SK-N-SH treated with all-trans-retinoic acid at 6 μM for 48 hours (cell line): ENCODE measurements at regions not wholly inside any gene's neighbourhood (a gene's known extent, or its start where the extent isn't known, plus 50 kb on each side); places are given as distances from the start of the nearest gene placed in this dataset.

Experiments
- ATAC-seq: fragments of 200-7000 bp; cut with Tn5 transposase; 3 replicates; pipeline ENCODE4 v1.9.1; 2020; ENCODE audit warnings: mild to moderate bottlenecking, moderate library complexity
- ARNTL ChIP-seq: fragments of 450-650 bp; formaldehyde crosslinking; IDR thresholded peaks from 2 replicates; pipeline ENCODE4 v1.5.0; 2020; ENCODE audit warnings: low read depth, mild to moderate bottlenecking, moderate library complexity, borderline replicate concordance
- BACH2 ChIP-seq: fragments of 250-450 bp; sonication (Bioruptor Pico); IDR thresholded peaks from 2 replicates; pipeline ENCODE4 v1.9.0; 2021; ENCODE audit warnings: mild to moderate bottlenecking, borderline replicate concordance
- CSDC2 ChIP-seq: fragments of 250-450 bp; sonication (Bioruptor Pico); IDR thresholded peaks from 2 replicates; pipeline ENCODE4 v1.5.0; 2020; ENCODE audit warnings: mild to moderate bottlenecking, moderate library complexity
- ESRRG ChIP-seq: fragments of 250-450 bp; sonication (Bioruptor Pico); IDR thresholded peaks from 2 replicates; pipeline ENCODE4 v1.6.1; 2021; ENCODE audit warnings: mild to moderate bottlenecking
- ISL1 ChIP-seq: fragments of 250-450 bp; sonication (Bioruptor Pico); IDR thresholded peaks from 2 replicates; pipeline ENCODE4 v2.1.2; 2022; ENCODE audit warnings: mild to moderate bottlenecking, moderate library complexity
- OSR1 ChIP-seq: fragments of 250-450 bp; sonication (Bioruptor Pico); IDR thresholded peaks from 2 replicates; pipeline ENCODE4 v1.8.0; 2022; ENCODE audit warnings: moderate library complexity, mild to moderate bottlenecking, inconsistent platforms
- PPARA ChIP-seq: fragments of 250-450 bp; sonication (Bioruptor Pico); IDR thresholded peaks from 2 replicates; pipeline ENCODE4 v1.5.0; 2020; ENCODE audit warnings: mild to moderate bottlenecking, borderline replicate concordance
- RARB ChIP-seq: fragments of 250-450 bp; sonication (Bioruptor Pico); IDR thresholded peaks from 2 replicates; pipeline ENCODE4 v1.8.0; 2021; ENCODE audit warnings: mild to moderate bottlenecking, moderate library complexity
- SNAI2 ChIP-seq: fragments of 250-450 bp; sonication (Bioruptor Pico); IDR thresholded peaks from 2 replicates; pipeline ENCODE4 v1.5.0; 2020; ENCODE audit warnings: mild to moderate bottlenecking, moderate library complexity
- TCF4 ChIP-seq: fragments of 250-450 bp; sonication (Bioruptor Pico); IDR thresholded peaks from 2 replicates; pipeline ENCODE4 v1.8.0; 2021; ENCODE audit warnings: mild to moderate bottlenecking, moderate library complexity, borderline replicate concordance
- TOX ChIP-seq: fragments of 250-450 bp; sonication (Bioruptor Pico); IDR thresholded peaks from 2 replicates; pipeline ENCODE4 v1.8.0; 2021; ENCODE audit warnings: mild to moderate bottlenecking, moderate library complexity, borderline replicate concordance
- ZC3H10 ChIP-seq: fragments of 250-450 bp; sonication (Bioruptor Pico); IDR thresholded peaks from 2 replicates; pipeline ENCODE4 v1.5.1; 2021; ENCODE audit warnings: mild to moderate bottlenecking, moderate library complexity
- ZFP3 ChIP-seq: fragments of 250-450 bp; sonication (Bioruptor Pico); IDR thresholded peaks from 2 replicates; pipeline ENCODE4 v1.5.0; 2020; ENCODE audit warnings: mild to moderate bottlenecking, moderate library complexity
- ZFP30 ChIP-seq: fragments of 450-650 bp; formaldehyde crosslinking; IDR thresholded peaks from 2 replicates; pipeline ENCODE4 v1.5.0; 2022; ENCODE audit warnings: mild to moderate bottlenecking, moderate library complexity
- ZNF565 ChIP-seq: fragments of 450-650 bp; formaldehyde crosslinking; conservative IDR thresholded peaks from 2 replicates; pipeline ENCODE4 v1.5.0; 2020; ENCODE audit warnings: low read depth, mild to moderate bottlenecking, moderate library complexity
- ZNF70 ChIP-seq: fragments of 450-650 bp; formaldehyde crosslinking; IDR thresholded peaks from 2 replicates; pipeline ENCODE4 v1.5.0; 2020; ENCODE audit warnings: mild to moderate bottlenecking, moderate library complexity
- ZNF8 ChIP-seq: fragments of 450-650 bp; formaldehyde crosslinking; IDR thresholded peaks from 2 replicates; pipeline ENCODE4 v1.5.0; 2020; ENCODE audit warnings: mild to moderate bottlenecking, moderate library complexity
- TF ChIP-seq, protein P1 (sequence below): fragments of 250-450 bp; sonication (Bioruptor Pico); IDR thresholded peaks from 2 replicates; pipeline ENCODE4 v1.5.1; 2021; ENCODE audit warnings: mild to moderate bottlenecking, moderate library complexity
- TF ChIP-seq, protein P2 (sequence below): fragments of 250-450 bp; sonication (Bioruptor Pico); IDR thresholded peaks from 2 replicates; pipeline ENCODE4 v1.5.1; 2020; ENCODE audit warnings: low read depth, mild to moderate bottlenecking, moderate library complexity
- TF ChIP-seq, protein P3 (sequence below): fragments of 250-450 bp; sonication (Bioruptor Pico); IDR thresholded peaks from 2 replicates; pipeline ENCODE4 v1.8.0; 2021; ENCODE audit warnings: low read depth, mild to moderate bottlenecking, moderate library complexity, borderline replicate concordance
- TF ChIP-seq, protein P4 (sequence below): fragments of 250-450 bp; sonication (Bioruptor Pico); IDR thresholded peaks from 2 replicates; pipeline ENCODE4 v1.8.0; 2020; ENCODE audit warnings: mild to moderate bottlenecking, moderate library complexity, borderline replicate concordance

DNA sequence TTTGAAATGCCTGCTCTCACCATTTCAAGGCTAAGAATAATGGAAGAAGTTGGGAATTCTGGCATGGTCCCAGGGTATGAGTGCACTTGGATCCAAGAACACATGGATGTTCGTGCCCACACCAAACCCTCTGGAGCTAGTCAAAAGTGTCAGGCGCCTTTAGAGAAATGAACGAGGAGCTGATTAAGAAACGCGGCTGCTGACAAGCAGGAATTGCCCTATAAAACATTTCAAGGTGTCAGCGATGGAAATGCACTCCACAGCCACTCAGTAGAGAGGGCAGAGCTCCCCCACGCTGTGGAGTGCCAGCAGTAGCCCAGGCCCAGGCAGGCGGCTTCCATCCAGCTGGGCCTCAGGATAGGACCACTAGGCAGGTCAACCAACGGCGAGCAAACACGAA, 213.7 kb downstream of the TTC32 start:
- ATAC-seq, result no peak
- TF ChIP-seq, protein P1, sequence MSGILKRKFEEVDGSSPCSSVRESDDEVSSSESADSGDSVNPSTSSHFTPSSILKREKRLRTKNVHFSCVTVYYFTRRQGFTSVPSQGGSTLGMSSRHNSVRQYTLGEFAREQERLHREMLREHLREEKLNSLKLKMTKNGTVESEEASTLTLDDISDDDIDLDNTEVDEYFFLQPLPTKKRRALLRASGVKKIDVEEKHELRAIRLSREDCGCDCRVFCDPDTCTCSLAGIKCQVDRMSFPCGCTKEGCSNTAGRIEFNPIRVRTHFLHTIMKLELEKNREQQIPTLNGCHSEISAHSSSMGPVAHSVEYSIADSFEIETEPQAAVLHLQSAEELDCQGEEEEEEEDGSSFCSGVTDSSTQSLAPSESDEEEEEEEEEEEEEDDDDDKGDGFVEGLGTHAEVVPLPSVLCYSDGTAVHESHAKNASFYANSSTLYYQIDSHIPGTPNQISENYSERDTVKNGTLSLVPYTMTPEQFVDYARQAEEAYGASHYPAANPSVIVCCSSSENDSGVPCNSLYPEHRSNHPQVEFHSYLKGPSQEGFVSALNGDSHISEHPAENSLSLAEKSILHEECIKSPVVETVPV (CRISPR knock-in tag), result no peak

DNA sequence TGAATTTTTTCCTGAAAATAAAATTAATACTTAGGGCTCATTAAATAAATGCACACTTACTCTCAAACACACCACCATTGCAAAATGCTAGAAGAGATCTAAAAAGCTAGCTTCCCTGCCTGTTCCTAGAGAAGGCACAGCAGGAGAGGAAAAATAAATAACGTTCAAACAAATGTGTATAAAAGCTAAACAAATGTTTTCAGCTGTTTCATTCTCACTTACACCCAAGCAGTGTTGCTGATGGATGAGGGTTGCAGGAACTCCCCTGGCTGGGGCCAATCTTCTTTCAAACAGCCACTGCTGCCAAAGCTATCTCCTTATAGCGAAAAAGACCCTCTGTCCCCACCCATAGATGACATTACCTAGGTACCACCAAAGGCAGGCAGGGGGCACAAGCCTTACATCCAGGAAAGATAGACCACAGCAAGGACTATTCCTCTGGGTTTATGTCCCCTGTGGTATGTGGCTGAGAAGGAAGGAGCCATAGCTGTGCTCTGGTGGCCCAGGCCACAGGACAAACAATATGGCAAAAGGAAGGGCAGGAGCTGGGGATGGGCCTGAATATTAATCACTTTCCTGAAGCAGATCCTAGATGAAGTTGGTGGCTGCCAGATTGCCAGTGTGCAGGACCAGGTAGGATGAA, 214.6 kb downstream of the TTC32 start:
- TF ChIP-seq, protein P1 (CRISPR knock-in tag), result no peak
- TF ChIP-seq ZNF8 (no peak), TCF4 (CRISPR knock-in tag) (no peak), ZNF70 (CRISPR knock-in tag) (no peak), ISL1 (CRISPR knock-in tag) (no peak), OSR1 (no peak), BACH2 (CRISPR knock-in tag) (no peak), ZC3H10 (no peak), RARB (CRISPR knock-in tag) (no peak), ZFP30 (CRISPR knock-in tag) (no peak), SNAI2 (CRISPR knock-in tag) (no peak), PPARA (CRISPR knock-in tag) (no peak), ESRRG (no peak), ZNF565 (CRISPR knock-in tag) (no peak), CSDC2 (CRISPR knock-in tag) (no peak), ZFP3 (CRISPR knock-in tag) (no peak)
- TF ChIP-seq, protein P2, sequence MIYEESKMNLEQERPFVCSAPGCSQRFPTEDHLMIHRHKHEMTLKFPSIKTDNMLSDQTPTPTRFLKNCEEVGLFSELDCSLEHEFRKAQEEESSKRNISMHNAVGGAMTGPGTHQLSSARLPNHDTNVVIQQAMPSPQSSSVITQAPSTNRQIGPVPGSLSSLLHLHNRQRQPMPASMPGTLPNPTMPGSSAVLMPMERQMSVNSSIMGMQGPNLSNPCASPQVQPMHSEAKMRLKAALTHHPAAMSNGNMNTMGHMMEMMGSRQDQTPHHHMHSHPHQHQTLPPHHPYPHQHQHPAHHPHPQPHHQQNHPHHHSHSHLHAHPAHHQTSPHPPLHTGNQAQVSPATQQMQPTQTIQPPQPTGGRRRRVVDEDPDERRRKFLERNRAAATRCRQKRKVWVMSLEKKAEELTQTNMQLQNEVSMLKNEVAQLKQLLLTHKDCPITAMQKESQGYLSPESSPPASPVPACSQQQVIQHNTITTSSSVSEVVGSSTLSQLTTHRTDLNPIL, result no peak
- TF ChIP-seq, protein P3, sequence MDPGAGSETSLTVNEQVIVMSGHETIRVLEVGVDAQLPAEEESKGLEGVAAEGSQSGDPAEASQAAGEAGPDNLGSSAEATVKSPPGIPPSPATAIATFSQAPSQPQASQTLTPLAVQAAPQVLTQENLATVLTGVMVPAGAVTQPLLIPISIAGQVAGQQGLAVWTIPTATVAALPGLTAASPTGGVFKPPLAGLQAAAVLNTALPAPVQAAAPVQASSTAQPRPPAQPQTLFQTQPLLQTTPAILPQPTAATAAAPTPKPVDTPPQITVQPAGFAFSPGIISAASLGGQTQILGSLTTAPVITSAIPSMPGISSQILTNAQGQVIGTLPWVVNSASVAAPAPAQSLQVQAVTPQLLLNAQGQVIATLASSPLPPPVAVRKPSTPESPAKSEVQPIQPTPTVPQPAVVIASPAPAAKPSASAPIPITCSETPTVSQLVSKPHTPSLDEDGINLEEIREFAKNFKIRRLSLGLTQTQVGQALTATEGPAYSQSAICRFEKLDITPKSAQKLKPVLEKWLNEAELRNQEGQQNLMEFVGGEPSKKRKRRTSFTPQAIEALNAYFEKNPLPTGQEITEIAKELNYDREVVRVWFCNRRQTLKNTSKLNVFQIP (CRISPR knock-in tag), result no peak
- TF ChIP-seq, protein P4, sequence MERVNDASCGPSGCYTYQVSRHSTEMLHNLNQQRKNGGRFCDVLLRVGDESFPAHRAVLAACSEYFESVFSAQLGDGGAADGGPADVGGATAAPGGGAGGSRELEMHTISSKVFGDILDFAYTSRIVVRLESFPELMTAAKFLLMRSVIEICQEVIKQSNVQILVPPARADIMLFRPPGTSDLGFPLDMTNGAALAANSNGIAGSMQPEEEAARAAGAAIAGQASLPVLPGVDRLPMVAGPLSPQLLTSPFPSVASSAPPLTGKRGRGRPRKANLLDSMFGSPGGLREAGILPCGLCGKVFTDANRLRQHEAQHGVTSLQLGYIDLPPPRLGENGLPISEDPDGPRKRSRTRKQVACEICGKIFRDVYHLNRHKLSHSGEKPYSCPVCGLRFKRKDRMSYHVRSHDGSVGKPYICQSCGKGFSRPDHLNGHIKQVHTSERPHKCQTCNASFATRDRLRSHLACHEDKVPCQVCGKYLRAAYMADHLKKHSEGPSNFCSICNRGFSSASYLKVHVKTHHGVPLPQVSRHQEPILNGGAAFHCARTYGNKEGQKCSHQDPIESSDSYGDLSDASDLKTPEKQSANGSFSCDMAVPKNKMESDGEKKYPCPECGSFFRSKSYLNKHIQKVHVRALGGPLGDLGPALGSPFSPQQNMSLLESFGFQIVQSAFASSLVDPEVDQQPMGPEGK (CRISPR knock-in tag), result no peak

DNA sequence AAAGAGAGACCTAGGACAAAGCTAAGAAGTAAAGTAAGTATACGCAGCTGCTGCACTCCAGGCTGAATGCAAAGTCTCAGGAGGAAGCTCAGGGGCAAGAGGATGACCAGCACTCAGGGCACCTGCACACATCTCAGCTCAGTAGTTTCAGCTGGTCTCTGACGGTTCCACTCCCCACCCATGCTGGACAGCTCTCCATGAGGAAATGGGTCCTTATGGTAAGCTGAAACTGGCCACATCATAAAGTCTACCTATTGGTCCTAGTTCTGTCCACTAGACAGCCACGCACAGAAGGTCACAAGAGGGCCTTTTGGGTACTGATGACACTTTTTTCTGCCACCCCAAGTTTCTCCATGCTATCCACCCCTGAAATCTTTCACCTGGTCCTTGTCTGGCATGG, 215.3 kb downstream of the TTC32 start:
- no peak for ATAC-seq
- TF ChIP-seq ZNF565 (CRISPR knock-in tag), result no peak
- no peak for TF ChIP-seq TCF4 (CRISPR knock-in tag)
- no peak for TF ChIP-seq ZNF8
- TF ChIP-seq, protein P4 (CRISPR knock-in tag), result no peak
- no peak for TF ChIP-seq ARNTL (CRISPR knock-in tag)
- no peak for TF ChIP-seq PPARA (CRISPR knock-in tag)
- no peak for TF ChIP-seq ESRRG
- TF ChIP-seq TOX, result no peak
- no peak for TF ChIP-seq ZNF70 (CRISPR knock-in tag)
- no peak for TF ChIP-seq ZFP3 (CRISPR knock-in tag)
- TF ChIP-seq ISL1 (CRISPR knock-in tag), result no peak
- TF ChIP-seq, protein P2, result no peak
- TF ChIP-seq BACH2 (CRISPR knock-in tag), result no peak
- TF ChIP-seq, all 23 proteins: peak for 0

More for the DNA sequence above, 214.6 kb downstream of the TTC32 start:
- ATAC-seq, result no peak
